ENCODE measurements at regions not wholly inside any gene's neighbourhood (a gene's known extent, or its start where the extent isn't known, plus 50 kb on each side); places are given as distances from the start of the nearest gene placed in this dataset.

DNA sequence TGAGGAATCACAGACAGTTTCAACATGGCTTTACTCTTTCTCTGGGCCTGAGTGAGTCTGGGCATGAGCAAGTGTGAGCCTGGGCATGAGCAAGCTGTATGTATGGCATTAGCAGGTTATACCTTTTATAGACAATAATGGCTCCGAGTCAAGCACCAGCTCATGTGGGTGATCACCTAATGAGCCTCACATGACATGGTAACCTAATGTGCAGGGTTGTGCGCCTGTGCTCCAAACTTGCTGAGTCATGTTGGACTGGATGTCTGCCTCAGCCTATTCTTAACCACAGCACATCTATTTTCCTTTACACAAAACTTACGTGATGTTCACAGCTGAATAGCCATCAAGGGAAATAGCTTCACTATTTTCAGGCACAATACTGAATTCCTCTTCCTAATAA lies 236.2 kb upstream of the NRIP1 start (continued):
- TF ChIP-seq, protein P1, sequence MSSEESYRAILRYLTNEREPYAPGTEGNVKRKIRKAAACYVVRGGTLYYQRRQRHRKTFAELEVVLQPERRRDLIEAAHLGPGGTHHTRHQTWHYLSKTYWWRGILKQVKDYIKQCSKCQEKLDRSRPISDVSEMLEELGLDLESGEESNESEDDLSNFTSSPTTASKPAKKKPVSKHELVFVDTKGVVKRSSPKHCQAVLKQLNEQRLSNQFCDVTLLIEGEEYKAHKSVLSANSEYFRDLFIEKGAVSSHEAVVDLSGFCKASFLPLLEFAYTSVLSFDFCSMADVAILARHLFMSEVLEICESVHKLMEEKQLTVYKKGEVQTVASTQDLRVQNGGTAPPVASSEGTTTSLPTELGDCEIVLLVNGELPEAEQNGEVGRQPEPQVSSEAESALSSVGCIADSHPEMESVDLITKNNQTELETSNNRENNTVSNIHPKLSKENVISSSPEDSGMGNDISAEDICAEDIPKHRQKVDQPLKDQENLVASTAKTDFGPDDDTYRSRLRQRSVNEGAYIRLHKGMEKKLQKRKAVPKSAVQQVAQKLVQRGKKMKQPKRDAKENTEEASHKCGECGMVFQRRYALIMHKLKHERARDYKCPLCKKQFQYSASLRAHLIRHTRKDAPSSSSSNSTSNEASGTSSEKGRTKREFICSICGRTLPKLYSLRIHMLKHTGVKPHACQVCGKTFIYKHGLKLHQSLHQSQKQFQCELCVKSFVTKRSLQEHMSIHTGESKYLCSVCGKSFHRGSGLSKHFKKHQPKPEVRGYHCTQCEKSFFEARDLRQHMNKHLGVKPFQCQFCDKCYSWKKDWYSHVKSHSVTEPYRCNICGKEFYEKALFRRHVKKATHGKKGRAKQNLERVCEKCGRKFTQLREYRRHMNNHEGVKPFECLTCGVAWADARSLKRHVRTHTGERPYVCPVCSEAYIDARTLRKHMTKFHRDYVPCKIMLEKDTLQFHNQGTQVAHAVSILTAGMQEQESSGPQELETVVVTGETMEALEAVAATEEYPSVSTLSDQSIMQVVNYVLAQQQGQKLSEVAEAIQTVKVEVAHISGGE (CRISPR knock-in tag; IDR thresholded peaks at IDR 0.05) = no peak
- TF ChIP-seq HMG20A (CRISPR knock-in tag; conservative IDR thresholded peaks at IDR 0.05) (no peak), CHD2 (IDR thresholded peaks at IDR 0.05; ENCODE audit: low read depth, low read length) (no peak), CHCHD3 (CRISPR knock-in tag; IDR thresholded peaks at IDR 0.05) (no peak), ZC3H8 (IDR thresholded peaks at IDR 0.05) (no peak), SMAD1 (IDR thresholded peaks at IDR 0.05; ENCODE audit: low read depth, low read length, partially characterized antibody) (no peak), ZFP36 (IDR thresholded peaks at IDR 0.05; ENCODE audit: low read depth, low read length, partially characterized antibody) (peak; percentile 41), CBX3 (IDR thresholded peaks at IDR 0.05; ENCODE audit: borderline replicate concordance in 1 of 2, low read length in 2 of 2) (peak in 1 of 2 experiments; percentile 80; a peak in 1 of 3 replicates), SOX6 (IDR thresholded peaks at IDR 0.05) (no peak), EP300 (IDR thresholded peaks at IDR 0.05; ENCODE audit: low read length) (no peak), PKNOX1 (IDR thresholded peaks at IDR 0.05) (no peak), E2F8 (IDR thresholded peaks at IDR 0.05; ENCODE audit: low read depth, partially characterized antibody) (no peak), NRF1 (conservative IDR thresholded peaks at IDR 0.05 in 1 of 2, IDR thresholded peaks at IDR 0.05 in 1 of 2) (peak; percentile 31 to 46; a peak in 1 of 4 replicates)
- TF ChIP-seq, protein P2, sequence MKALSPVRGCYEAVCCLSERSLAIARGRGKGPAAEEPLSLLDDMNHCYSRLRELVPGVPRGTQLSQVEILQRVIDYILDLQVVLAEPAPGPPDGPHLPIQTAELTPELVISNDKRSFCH (CRISPR knock-in tag; IDR thresholded peaks at IDR 0.05) = no peak
- TF ChIP-seq, protein P2 (tag; IDR thresholded peaks at IDR 0.05) = no peak
